HG03196 (cell line): ENCODE measurements at regions not wholly inside any gene's neighbourhood (a gene's known extent, or its start where the extent isn't known, plus 50 kb on each side); places are given as distances from the start of the nearest gene placed in this dataset.

Source experiments
- ATAC-seq: cut with Tn5 transposase; IDR thresholded peaks from one replicate; pipeline ENCODE4 v1.9.1; 2021; ENCODE audit not compliant: unreplicated experiment

DNA sequence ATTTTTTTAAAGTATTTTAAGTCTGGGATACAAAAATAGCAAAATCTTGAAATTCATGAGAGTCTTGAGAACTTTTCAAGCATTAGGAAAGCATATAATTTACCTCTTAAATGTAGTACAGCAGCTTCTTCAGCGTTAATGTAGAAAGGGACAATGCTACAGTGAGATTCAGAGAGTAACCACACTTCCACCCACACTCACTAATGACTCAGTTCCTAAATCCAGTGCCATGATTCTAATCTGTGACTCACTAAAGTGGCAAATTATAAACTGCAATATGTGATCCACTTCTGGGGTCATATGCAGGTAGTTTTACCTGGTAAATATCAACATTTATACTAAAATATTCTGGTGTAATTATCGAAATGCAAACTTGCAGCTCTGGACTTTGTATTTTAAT lies 434.5 kb upstream of the TUSC1 start:
- ATAC-seq, result no peak

DNA sequence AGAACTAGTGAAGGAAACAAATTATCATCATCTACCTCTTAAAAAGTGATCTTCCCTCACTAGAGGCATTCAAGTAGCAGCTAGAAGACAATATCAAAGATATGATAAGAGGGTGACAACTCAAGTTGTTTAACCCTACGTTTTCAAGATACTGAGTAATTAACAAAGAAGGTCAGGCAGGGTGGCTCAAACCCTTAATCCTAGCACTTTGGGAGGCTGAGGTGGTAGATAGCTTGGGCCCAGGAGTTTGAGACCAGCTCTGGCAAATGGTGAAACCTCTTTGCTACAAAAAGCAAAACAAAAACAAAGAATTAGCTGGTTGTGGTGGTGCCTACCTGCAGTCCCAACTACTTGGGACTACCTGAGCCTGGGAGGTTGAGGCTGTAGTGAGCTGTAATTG lies 408.2 kb upstream of the TUSC1 start:
- ATAC-seq, result no peak

DNA sequence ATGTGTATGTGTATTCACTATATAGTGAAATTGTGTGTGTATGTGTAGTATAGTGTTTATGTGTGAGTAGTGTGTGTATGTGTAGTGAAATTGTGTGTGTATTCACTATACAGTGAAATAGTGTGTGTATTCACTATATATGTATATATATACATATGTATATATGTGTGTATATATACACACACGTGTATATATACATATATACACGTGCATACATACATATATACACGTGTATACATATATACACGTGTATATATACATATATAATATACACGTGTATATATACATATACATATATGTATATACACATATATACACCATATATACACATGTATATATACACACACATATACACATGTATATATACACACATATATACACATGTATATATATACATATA lies 403.6 kb upstream of the TUSC1 start:
- ATAC-seq, result no peak

DNA sequence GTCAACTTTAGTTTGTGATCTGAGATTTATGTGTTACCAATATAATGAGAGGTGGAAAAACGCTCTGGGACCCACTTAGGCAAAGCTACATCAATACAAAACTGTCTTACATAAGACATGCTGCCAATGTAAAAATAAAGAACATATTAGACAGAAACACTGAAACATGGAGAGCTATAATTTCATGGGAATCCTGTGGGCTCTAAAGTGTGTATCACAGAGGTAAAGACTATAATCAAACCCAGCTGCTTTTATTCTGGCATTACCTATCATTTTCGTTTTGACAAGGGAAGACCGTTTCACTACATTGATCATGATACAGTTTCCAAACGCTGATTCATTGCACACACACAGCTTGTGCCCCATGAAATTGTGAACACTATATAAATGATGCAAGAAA lies 400.5 kb upstream of the TUSC1 start:
- no peak for ATAC-seq

DNA sequence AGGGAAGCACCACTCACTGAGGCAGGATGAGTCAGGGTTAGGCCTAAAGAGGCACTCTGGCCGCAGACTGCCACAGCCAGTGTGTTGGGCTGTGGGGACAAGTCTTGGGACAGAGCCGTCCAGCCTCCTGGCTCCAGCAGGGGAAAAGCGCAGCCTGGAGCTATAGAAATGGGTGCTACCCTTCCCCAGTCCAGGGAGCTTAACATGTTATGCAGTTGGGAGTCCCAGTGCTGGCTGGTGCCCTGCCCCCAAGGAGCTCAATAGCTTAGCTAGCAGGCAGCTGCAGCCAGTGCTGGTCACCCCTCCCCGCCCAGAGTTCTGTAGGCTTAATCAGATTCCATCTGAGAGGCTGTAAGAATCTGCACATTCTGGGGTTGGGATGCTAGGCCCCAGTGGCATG lies 399.6 kb upstream of the TUSC1 start:
- no peak for ATAC-seq

DNA sequence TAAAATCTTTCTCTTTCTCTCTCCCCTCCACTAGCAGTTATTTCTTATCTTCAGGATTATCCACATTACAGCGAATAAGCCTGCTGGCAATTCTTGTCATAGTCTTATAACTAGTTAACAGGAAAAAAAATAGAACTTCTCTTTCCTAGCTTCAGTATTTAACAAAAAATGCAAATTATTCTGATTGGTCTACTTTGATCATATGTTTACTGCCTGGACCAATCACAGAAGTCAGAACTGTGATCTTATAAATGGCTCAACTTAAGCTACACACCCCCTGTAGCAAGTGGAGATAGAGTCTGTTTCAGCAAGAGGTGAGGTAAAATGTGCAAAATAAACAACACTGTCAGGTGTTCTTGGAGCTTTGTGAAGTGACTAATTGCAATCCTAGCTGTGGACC lies 389.4 kb upstream of the TUSC1 start:
- no peak for ATAC-seq

DNA sequence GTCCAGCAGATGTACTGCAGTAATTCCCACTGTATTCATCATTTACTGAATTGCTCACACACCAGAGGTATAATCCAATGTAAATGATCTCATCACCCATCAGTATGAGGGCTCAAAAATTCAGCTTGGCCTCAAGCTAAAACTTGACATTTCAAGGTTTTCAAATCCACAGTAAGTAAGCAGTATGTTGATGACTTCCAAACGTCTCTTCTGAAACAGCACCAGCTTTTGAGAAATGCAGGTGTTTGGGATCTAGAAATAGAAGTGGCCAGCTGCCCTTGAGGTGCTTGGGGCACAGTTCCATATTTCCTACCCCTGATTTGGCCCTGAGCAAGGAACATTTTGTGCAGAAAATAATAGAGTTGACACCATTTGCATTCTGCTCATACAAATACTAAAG lies 388.0 kb upstream of the TUSC1 start:
- no peak for ATAC-seq

DNA sequence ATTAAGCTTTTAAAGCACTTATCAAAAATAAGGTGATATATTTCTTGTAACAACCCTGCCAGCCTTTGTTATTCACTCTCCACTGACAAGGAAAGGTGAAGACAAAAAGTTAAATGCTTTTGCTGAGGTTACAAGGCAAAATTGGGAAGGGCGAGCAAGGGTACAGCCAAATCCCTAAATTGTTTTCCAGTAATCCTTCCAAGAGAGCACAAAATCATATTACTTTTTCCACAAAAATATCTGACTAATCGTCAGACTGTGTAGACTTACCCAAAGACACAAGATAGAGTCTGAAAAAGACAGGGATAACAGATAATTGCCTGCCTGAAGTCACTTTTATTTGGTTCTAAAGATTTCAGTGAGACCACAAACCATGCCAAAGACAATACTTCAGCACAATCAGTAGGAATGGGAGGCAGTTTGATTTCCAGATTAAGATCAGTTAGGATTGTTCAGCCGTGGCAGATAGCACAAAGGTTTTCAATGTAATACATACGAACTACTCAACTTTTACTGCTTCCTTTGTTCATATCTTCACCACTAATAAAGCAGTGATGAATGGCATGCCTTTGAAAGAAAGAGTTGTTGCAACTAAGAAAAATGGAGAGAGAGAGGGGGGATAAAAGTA lies 383.8 kb upstream of the TUSC1 start:
- no peak for ATAC-seq

DNA sequence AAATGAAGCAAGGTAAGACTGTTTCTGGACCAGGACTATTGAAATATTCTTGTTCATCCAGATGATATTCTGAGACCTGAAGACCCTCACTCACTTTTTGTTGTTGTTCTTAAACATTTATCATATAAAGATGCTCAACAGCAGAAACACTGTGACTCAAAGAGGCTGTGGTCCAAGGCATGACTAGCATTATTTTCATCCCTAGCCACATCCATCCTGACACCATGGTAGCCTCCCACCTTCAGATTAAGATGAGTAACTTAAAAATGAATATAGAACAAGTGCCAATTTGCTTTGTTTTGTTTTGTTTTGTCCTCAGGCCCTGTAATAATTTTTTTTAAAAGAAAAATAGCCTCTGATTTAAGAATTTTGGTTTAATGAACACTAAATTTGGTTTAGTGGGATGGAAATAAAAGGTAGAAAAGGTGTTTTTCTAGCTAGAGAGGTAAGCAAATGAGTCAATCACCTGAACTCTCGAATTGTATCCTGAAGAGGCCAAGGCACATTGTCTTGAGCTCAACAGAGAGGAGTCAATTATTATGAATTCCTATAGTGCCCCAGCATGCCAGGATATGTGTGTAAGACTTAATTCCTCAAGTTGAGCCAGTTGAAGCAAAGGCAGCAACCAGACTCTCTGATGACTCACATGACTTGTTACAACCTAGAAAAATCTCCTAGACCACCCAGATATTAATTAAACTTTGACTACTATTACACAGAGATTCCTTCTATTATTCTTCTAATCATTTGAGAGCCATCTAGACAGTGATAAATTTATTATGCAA lies 380.1 kb upstream of the TUSC1 start:
- no peak for ATAC-seq

DNA sequence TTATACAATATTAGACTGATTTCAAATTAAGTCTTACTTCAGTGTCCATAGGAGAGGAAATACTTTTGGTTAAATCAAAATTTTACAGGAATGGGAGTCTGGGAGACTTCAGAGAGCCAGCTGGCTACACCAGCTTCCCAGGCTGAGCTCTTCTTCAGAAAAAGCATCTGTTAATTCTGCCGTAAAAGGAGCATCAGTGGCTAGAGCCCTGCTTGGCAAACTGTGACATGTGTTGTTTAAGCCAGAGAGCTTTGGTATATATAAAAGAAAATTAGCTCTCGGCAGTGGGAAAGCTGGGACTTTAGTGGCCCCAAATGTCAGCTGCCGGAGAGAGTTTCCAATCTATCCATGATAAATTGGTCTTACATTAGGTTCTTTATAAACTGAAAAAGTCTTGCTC lies 378.8 kb upstream of the TUSC1 start:
- ATAC-seq, result no peak

DNA sequence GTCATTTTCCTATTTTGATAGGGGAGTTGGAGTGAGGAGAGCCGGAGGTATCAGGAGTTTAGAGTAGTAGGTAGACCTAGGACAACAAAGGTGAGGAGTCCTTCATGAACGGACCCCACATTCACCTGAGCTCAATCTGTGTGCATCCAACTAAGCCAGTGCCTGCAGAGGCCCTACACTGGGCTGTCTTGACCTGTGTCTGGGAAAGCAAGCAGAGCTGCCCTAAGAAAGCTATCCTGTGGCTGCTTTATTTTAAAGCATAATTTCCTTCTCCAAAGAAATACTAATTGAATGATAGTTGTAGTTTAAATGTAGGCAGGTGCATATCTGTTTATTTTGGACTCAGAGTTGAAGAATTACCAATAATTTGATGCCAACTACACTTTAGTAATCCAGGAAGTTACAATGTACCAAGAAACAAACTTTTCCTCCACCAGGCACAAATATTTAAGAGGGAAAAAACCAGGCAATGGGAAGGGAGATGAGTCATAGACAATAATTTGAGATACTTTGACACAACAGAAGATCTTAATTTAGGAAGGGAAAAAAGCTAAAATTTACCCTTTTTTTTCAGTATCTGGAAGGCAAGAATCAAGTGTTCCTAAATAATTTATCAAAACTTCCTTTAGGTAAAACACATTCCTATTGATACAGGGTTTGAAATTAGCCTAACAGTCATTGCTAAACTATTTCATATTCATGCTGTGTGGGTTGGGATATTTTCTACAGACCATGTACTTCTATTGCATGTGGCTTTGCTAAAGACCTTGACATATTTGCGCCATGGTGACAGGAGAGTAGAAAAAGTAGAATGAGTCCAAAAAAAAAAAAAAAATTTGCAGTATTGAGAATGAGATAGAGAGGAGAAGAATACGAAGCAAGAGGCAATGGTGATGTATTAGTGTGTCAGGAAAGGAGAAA lies 376.6 kb upstream of the TUSC1 start:
- no peak for ATAC-seq

DNA sequence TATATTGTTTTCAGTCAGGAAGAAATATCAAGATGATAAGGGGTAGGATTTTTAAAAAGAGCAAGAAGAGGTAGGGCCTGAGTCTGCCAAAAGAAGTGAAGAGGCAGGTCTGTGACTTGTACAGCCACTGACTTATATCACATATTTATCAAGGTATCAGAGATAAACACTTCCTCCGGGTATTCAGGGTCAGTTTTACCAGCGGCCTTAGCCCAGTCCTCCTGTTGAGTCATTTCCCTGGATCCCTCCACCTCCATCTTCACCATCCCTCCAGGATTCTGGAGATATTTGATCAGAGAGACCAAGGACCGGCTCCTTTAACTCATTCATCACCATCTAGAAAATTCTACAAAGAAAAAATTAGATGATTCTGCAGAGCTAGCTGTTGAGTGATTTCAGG lies 375.7 kb upstream of the TUSC1 start:
- no peak for ATAC-seq

DNA sequence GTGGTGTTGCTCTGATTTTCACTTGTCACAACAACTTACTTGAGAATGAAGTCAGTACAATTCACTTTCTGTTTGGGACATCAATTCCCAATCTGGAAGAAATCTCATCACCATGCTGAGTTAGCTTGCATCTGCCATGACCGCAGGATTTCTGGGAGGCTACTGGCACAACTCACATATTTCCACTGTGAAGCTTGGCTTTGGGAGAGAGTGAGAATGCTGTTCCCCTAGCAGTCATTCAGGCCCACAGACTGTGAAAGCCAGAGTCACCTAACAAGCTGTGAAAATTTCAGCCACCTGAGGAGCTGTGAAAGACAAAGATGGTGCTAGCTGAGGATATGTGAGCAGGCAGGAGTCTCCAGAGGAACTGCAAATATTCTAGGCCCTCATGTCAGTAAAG lies 365.2 kb upstream of the TUSC1 start:
- ATAC-seq, result no peak

DNA sequence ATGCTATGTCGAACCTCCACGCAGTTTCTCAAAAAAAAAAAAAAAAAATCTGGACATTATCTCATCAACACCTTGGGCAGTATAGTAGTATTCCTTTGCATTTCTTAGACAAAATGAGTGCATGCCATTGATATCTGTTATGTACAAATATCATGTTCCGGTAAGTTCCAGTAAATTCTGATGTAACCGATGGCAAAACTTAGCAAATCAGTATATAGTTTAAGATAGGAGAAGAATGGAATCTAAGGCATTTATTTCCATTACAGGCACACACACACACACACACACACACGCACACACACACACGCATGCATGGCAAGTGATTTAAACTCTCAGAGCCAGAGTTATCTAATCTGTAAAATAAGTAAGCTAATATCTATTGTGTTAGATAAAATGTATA lies 356.5 kb upstream of the TUSC1 start:
- ATAC-seq, result no peak

DNA sequence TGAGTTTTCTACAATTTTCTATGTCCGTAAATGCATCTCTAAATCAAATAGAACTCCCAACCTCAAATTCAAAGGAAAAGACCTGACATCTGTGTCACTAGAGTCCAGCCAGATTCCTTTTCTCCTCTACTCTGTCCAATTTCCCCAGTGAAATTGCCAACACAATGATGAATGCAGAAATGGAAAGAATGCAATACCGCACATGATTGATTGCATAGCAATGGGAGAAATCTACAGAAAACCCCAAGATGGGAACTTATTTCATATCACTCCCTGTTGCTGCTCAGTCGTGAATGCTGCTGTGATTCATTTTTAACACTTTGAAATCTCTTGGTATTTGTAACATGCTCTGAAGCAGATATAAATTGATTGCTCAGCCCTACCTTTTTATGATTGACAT lies 355.1 kb upstream of the TUSC1 start:
- no peak for ATAC-seq

DNA sequence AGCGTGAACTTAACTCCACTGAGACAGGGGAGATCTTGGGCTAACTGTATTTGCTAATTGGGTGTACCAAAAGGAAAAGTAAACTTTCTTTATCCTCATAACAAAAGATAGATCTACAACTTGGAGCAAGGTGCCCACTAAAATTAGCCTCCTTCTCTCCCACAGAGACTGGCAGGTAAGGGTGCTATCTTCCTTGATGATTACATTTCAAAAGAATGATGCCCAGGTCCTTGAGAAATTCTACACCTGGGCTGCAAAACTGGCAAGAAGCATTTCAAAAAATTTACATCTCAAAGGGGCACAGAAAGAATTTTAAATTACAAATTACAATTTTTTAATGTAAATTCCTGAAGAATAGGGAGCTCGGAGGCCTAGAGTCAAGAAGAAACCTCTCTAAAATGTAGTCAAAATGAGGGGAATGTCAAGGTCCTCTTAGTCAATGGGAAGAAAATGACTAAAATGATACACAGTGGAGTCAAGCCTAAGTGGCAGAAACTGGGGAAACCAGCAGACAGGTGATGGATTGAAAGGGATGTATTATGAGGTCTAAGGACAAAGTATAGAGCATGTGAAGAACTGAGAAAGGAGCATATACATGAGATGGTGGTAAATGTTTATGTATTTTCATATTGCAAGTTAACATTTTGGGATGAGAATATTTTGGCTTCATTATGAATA lies 348.3 kb upstream of the TUSC1 start:
- no peak for ATAC-seq

DNA sequence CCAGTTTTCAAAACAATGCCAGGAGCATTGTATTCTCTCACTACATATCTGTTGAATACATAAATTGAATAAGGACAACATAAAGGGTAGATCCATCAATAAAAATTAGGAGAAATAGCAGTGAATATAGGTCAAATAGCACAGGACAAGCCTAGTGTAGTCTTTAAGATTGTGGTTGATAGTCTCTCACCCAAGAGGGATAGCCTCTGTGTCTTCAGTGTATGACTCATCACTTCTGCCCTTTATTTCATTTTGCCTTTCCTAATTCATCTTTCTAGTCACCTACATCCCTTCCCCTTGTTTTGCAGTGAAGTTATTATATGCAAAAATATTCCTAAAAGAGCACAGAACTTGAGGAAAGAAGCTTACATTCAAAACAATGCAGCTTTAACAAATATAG lies 335.0 kb upstream of the TUSC1 start:
- no peak for ATAC-seq

DNA sequence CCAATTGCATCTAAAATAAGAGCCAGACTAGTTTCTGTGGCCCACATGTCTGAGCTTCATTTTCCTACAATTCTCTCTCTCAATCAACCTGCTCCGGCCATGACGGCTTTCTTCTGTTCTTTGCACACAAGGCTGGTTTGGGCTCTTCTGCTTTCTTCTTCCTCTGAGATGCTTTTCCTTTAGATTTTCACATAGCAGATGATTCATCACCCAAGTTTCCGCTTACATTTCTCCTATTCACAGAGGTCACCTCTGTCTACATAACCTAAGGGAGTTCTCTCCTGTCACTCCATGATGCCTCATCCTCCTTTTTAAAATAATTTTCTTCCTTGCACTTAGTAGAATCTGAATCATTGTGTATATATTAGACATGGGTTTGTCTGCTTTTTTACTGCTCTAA lies 334.6 kb upstream of the TUSC1 start:
- ATAC-seq, result no peak

DNA sequence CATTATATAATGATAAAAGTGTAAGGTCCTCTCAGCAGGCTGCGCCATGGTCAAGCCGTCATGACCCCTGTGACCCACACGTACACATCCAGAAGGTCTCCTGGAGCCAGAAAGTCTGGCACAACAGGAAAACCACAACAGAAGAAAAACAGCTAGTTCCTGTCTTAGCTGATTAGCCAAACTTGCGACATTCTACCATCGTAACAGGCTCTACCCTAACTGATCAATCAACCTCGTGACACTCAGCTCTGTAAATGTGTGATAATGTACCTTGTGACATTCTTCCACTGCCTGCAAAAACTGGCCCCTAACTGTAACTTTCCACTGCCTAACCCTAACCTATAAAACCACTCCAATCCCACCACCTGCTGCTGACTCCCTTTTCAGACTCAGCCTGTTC lies 316.4 kb upstream of the TUSC1 start:
- no peak for ATAC-seq

DNA sequence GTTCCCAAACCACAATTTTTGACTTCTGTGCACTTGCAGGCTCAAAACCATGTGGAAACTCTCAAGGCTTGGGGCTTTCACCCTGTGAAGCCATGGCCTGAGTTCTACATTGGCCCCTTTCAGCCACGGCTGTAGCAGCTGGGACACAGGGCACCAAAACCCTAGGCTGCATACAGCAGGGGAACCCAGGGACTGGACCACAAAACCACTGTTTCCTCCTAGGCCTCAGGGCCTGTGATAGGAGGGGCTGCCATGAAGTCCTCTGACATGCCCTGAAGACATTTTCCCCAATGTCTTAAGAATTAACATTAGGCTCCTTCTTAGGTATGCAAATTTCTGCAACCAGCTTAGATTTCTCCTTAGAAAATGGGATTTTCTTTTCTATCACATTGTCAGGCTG lies 312.1 kb upstream of the TUSC1 start:
- ATAC-seq, result no peak

DNA sequence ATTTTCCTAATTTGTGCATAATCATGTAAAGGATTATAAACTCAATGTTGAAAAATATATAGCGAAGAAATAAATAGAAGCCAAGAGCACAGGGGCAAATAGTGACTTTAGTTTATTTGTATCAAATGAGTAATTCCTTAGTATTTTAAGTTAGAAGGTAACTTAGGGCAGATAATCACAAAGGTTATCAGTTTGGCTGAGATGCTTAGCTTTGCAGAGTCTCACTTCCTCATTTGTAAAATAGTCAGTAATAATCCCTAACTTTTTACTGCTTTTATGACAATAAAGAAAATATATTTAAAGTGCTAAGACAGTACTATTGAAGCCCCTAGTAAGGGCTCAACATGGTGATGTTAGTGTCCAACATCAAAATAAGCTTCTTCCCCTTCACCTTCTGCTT lies 297.4 kb upstream of the TUSC1 start:
- no peak for ATAC-seq
